ENCODE measurements at regions not wholly inside any gene's neighbourhood (a gene's known extent, or its start where the extent isn't known, plus 50 kb on each side); places are given as distances from the start of the nearest gene placed in this dataset.

GRCh38 chr6:148287623-148288333 lies 54.9 kb upstream of the SASH1 start:
- DNase-seq (ENCODE audit: low read depth in 2 of 2) = no peak

GRCh38 chr6:148288541-148288940 lies 54.1 kb upstream of the SASH1 start:
- no peak for DNase-seq (ENCODE audit: low read depth in 2 of 2)

DNA sequence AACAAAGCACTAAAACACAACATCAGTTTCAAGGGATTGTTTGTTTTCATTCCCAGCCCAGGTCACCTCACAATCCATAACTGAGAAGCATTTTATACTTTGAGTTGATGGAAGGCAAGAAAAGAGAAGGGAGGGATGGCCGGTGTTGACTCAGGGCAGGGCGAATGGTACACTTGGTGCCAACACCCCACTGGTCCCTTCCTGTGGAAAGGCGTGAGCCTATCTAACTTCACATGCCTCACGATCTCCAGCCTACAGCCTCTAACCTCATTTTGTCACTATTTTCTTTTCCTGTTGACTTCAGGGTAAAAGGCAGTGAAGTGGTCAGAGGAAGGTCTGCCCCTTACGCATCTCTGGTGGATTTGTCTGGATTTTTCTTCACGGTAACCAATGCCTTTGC lies 53.5 kb upstream of the SASH1 start:
- DNase-seq (ENCODE audit: low read depth in 2 of 2) = no peak

DNA sequence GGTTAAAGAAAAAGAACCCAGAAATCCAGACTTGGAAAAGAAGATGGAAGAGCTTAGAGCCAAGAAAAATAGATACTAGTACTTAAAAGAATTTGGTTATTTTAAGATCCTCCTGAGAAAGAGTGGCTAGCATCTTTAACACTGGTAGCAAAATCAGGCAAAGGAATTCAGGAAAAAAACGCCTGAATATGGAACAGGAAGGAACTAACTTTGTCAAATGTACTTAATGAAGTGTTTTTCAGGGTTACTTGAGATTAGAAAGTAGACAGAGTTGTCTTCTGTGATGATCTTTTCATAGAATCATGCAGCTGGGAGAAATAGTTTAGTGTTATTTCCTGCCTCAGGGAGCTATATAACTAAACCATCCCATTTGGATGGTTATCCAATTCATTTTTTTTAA lies 50.8 kb upstream of the SASH1 start:
- DNase-seq (ENCODE audit: low read depth in 2 of 2) = no peak
